GM21825 (cell line): ENCODE measurements at regions not wholly inside any gene's neighbourhood (a gene's known extent, or its start where the extent isn't known, plus 50 kb on each side); places are given as distances from the start of the nearest gene placed in this dataset.

ENCODE experiments used
- ATAC-seq: cut with Tn5 transposase; IDR thresholded peaks from one replicate; pipeline ENCODE4 v1.9.1; 2021; ENCODE audit warnings: mild to moderate bottlenecking, moderate library complexity; ENCODE audit not compliant: unreplicated experiment

- no peak for ATAC-seq
Measured at GRCh38 chrX:42944381-42944998, 166.5 kb upstream of the PPP1R2C start.

GRCh38 chrX:42946544-42947194 lies 168.7 kb upstream of the PPP1R2C start:
- ATAC-seq: no peak

- ATAC-seq: no peak
Measured at GRCh38 chrX:42948723-42949657, 171.0 kb upstream of the PPP1R2C start.

- ATAC-seq: no peak
Measured at GRCh38 chrX:42951747-42952146, 173.8 kb upstream of the PPP1R2C start.

GRCh38 chrX:42952621-42953020 lies 174.7 kb upstream of the PPP1R2C start:
- no peak for ATAC-seq

- peak; percentile 20 for ATAC-seq
Measured at GRCh38 chrX:42954880-42955279, 176.9 kb upstream of the PPP1R2C start.

- peak; percentile 83 for ATAC-seq
Measured at GRCh38 chrX:42955349-42955748, 177.4 kb upstream of the PPP1R2C start.

- no peak for ATAC-seq
Measured at GRCh38 chrX:42967681-42968300, 189.8 kb upstream of the PPP1R2C start.

- no peak for ATAC-seq
Measured at GRCh38 chrX:42973321-42973720, 195.4 kb upstream of the PPP1R2C start.

GRCh38 chrX:42975906-42976305 lies 197.9 kb upstream of the PPP1R2C start:
- ATAC-seq: no peak

GRCh38 chrX:42976746-42977366 lies 198.9 kb upstream of the PPP1R2C start:
- no peak for ATAC-seq

- ATAC-seq: no peak
Measured at GRCh38 chrX:42978655-42979379, 200.9 kb upstream of the PPP1R2C start.

- ATAC-seq: no peak
Measured at GRCh38 chrX:42988700-42989099, 210.7 kb upstream of the PPP1R2C start.

- ATAC-seq: no peak
Measured at GRCh38 chrX:42992199-42992943, 214.4 kb upstream of the PPP1R2C start.

- no peak for ATAC-seq
Measured at GRCh38 chrX:42996861-42997260, 218.9 kb upstream of the PPP1R2C start.

- no peak for ATAC-seq
Measured at GRCh38 chrX:43000121-43000520, 222.2 kb upstream of the PPP1R2C start.

- ATAC-seq: peak; percentile 92
Measured at GRCh38 chrX:43002526-43003203, 224.7 kb upstream of the PPP1R2C start.

GRCh38 chrX:43003204-43003565 lies 225.2 kb upstream of the PPP1R2C start:
- peak; percentile 26 for ATAC-seq

GRCh38 chrX:43003939-43004338 lies 226.0 kb upstream of the PPP1R2C start:
- ATAC-seq: no peak
